ENCODE measurements at regions not wholly inside any gene's neighbourhood (a gene's known extent, or its start where the extent isn't known, plus 50 kb on each side); places are given as distances from the start of the nearest gene placed in this dataset.
"Not testable (repeated sequence)": the region's sequence is repeated elsewhere in the genome, so short reads cannot be mapped to it uniquely, and the experiment has no call there.

DNA sequence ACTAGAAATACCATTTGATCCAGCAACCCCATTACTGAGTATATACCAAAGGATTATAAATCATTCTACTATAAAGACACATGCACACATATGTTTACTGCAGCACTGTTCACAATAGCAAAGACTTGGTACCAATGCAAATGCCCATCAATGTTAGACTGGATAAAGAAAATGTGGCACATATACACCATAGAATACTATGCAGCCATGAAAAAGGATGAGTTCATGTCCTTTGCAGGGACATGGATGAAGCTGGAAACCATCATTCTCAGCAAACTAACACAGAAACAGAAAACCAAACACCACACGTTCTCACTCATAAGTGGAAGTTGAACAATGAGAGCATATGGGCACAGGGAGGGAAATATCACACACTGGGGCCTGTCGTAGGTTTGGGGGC is 106.0 kb downstream of the SPATA18 start:
- H3K9me3 Mint-ChIP-seq, CTCF ChIA-PET, DNase-seq: not testable (repeated sequence)

GRCh38 chr4:52157641-52158316 is 106.7 kb downstream of the SPATA18 start:
- POLR2A ChIA-PET = no interaction called here
- H3K27me3 Mint-ChIP-seq = peaks cover 0 to 4% of the 10 kb centered on the region in 2 donors
- H3K36me3 Mint-ChIP-seq = no peaks in the 10 kb centered on the region
- no peak overlapping the region for H3K4me3 Mint-ChIP-seq
- no peak overlapping the region for H3K27ac ChIP-seq (ENCODE audit: low read depth, low read length)
- no peak overlapping the region for H3K27ac Mint-ChIP-seq
- no peak overlapping the region for H3K4me3 ChIP-seq (ENCODE audit: low read length)
- no peaks in the 10 kb centered on the region for H3K4me1 ChIP-seq (ENCODE audit: insufficient read depth, low read length)
- no peak for DNase-seq
- H3K27me3 ChIP-seq (ENCODE audit: insufficient read depth, low read length, poor library complexity, severe bottlenecking) = no peaks in the 10 kb centered on the region
- H3K36me3 ChIP-seq (ENCODE audit: insufficient read depth, low read length) = no peaks in the 10 kb centered on the region
- CTCF ChIA-PET = no interaction called here
- H3K4me1 Mint-ChIP-seq = no peaks in the 10 kb centered on the region
- H3K9me3 Mint-ChIP-seq = peaks cover 0 to 10% (median 5%) of the 10 kb centered on the region in 5 donors
- no peaks in the 10 kb centered on the region for H3K9me3 ChIP-seq (ENCODE audit: low read length)

More for the DNA sequence above, 106.0 kb downstream of the SPATA18 start:
- H3K4me1 Mint-ChIP-seq; H3K4me1 ChIP-seq (ENCODE audit: insufficient read depth, low read length); H3K27ac ChIP-seq (ENCODE audit: low read depth, low read length); H3K9me3 ChIP-seq (ENCODE audit: low read length); H3K27me3 Mint-ChIP-seq; H3K27me3 ChIP-seq (ENCODE audit: insufficient read depth, low read length, poor library complexity, severe bottlenecking); H3K4me3 Mint-ChIP-seq; H3K27ac Mint-ChIP-seq; H3K36me3 Mint-ChIP-seq; POLR2A ChIA-PET; H3K4me3 ChIP-seq (ENCODE audit: low read length); H3K36me3 ChIP-seq (ENCODE audit: insufficient read depth, low read length): not testable (repeated sequence)

DNA sequence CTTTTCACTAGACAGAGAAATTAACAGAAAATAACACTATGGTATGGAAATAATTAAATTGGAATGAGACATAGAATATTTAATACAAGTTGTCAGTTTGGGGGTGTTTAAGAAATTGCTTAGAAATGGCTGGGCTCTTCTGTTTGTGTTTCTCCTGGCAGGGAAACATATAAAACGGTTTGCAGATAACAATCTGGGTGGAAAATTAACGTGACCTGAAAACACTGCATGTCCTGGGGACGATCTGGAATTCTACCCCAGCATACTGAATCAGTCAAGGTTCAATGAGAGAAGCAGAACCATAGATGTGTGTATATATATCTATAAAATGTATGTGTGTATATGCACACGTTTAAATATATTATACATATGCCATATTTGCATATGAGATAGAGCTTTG is 109.8 kb downstream of the SPATA18 start:
- POLR2A ChIA-PET = no interaction called here

GRCh38 chr4:52164116-52164515 is 113.0 kb downstream of the SPATA18 start:
- DNase-seq = no peak
- ChIA-PET CTCF (no interaction called here), POLR2A (no interaction called here)
- H3K4me1 ChIP-seq (ENCODE audit: insufficient read depth, low read length) = no peaks in the 10 kb centered on the region
- H3K27me3 Mint-ChIP-seq = peaks cover 0 to 2% of the 10 kb centered on the region in 2 donors
- no peaks in the 10 kb centered on the region for H3K27me3 ChIP-seq (ENCODE audit: insufficient read depth, low read length, poor library complexity, severe bottlenecking)
- no peaks in the 10 kb centered on the region for H3K36me3 ChIP-seq (ENCODE audit: insufficient read depth, low read length)
- no peaks in the 10 kb centered on the region for H3K36me3 Mint-ChIP-seq
- H3K9me3 Mint-ChIP-seq = peaks cover 0 to 6% (median 3%) of the 10 kb centered on the region in 5 donors
- no peak overlapping the region for H3K27ac ChIP-seq (ENCODE audit: low read depth, low read length)
- H3K4me3 Mint-ChIP-seq = no peak overlapping the region
- no peak overlapping the region for H3K27ac Mint-ChIP-seq
- H3K4me1 Mint-ChIP-seq = no peaks in the 10 kb centered on the region
- H3K4me3 ChIP-seq (ENCODE audit: low read length) = no peak overlapping the region
- H3K9me3 ChIP-seq (ENCODE audit: low read length) = no peaks in the 10 kb centered on the region

More for the DNA sequence above, 109.8 kb downstream of the SPATA18 start:
- Histone ChIP-seq H3K27me3 (ENCODE audit: insufficient read depth, low read length, poor library complexity, severe bottlenecking) (no peaks in the 10 kb centered on the region), H3K27ac (ENCODE audit: low read depth, low read length) (no peak overlapping the region), H3K9me3 (ENCODE audit: low read length) (no peaks in the 10 kb centered on the region), H3K4me3 (ENCODE audit: low read length) (no peak overlapping the region), H3K4me1 (ENCODE audit: insufficient read depth, low read length) (no peaks in the 10 kb centered on the region), H3K36me3 (ENCODE audit: insufficient read depth, low read length) (no peaks in the 10 kb centered on the region)
- CTCF ChIA-PET = no interaction called here
- no peak overlapping the region for H3K4me3 Mint-ChIP-seq
- no peak overlapping the region for H3K27ac Mint-ChIP-seq
- H3K4me1 Mint-ChIP-seq = no peaks in the 10 kb centered on the region
- H3K9me3 Mint-ChIP-seq = peaks cover 0 to 6% (median 2%) of the 10 kb centered on the region in 5 donors
- DNase-seq = no peak
- peaks cover 0 to 2% of the 10 kb centered on the region in 2 donors for H3K27me3 Mint-ChIP-seq
- H3K36me3 Mint-ChIP-seq = no peaks in the 10 kb centered on the region

DNA sequence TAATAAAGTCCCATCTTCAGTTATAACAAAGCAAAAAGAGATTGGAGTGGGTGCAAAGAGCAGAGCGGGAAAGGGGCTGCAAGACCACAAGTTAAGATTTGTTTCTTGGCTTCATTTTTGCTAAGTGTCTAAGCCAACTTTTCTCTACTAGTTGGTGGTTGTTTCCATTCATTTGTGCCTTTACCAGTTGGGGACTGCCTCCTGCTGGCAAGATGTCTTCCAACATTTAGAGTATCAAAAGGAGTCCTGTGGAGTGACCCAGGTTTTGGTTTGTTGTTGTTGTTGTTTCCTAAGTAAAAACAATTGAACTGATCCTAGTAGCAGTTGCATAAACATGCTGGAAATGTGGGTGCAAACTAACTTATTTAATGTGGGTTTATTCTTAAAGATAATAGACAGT is 121.1 kb downstream of the SPATA18 start:
- Histone ChIP-seq H3K9me3 (ENCODE audit: low read length) (no peaks in the 10 kb centered on the region), H3K27me3 (ENCODE audit: insufficient read depth, low read length, poor library complexity, severe bottlenecking) (no peaks in the 10 kb centered on the region), H3K27ac (ENCODE audit: low read depth, low read length) (no peak overlapping the region), H3K4me3 (ENCODE audit: low read length) (no peak overlapping the region), H3K4me1 (ENCODE audit: insufficient read depth, low read length) (no peaks in the 10 kb centered on the region), H3K36me3 (ENCODE audit: insufficient read depth, low read length) (no peaks in the 10 kb centered on the region)
- DNase-seq = no peak
- POLR2A ChIA-PET = no interaction called here
- H3K4me3 Mint-ChIP-seq = no peak overlapping the region
- no peak overlapping the region for H3K27ac Mint-ChIP-seq
- H3K36me3 Mint-ChIP-seq = no peaks in the 10 kb centered on the region
- H3K9me3 Mint-ChIP-seq = peaks cover 0 to 7% (median 1%) of the 10 kb centered on the region in 5 donors
- CTCF ChIA-PET = no interaction called here
- no peaks in the 10 kb centered on the region for H3K4me1 Mint-ChIP-seq
- no peaks in the 10 kb centered on the region for H3K27me3 Mint-ChIP-seq

- Histone ChIP-seq H3K9me3 (ENCODE audit: low read length) (no peaks in the 10 kb centered on the region), H3K27me3 (ENCODE audit: insufficient read depth, low read length, poor library complexity, severe bottlenecking) (no peaks in the 10 kb centered on the region), H3K4me3 (ENCODE audit: low read length) (no peak overlapping the region), H3K27ac (ENCODE audit: low read depth, low read length) (no peak overlapping the region), H3K36me3 (ENCODE audit: insufficient read depth, low read length) (no peaks in the 10 kb centered on the region), H3K4me1 (ENCODE audit: insufficient read depth, low read length) (no peaks in the 10 kb centered on the region)
- Mint-ChIP-seq H3K27me3 (no peaks in the 10 kb centered on the region), H3K9me3 (peaks cover 0 to 9% (median 1%) of the 10 kb centered on the region in 5 donors), H3K27ac (no peak overlapping the region), H3K36me3 (no peaks in the 10 kb centered on the region), H3K4me1 (no peaks in the 10 kb centered on the region), H3K4me3 (no peak overlapping the region)
- DNase-seq = no peak
- POLR2A ChIA-PET = no interaction called here
- CTCF ChIA-PET = no interaction called here
Measured at GRCh38 chr4:52173470-52174045, 122.5 kb downstream of the SPATA18 start.

GRCh38 chr4:52187603-52188002 is 136.5 kb downstream of the SPATA18 start:
- Histone ChIP-seq H3K4me1 (ENCODE audit: insufficient read depth, low read length) (no peaks in the 10 kb centered on the region), H3K36me3 (ENCODE audit: insufficient read depth, low read length) (no peaks in the 10 kb centered on the region), H3K27me3 (ENCODE audit: insufficient read depth, low read length, poor library complexity, severe bottlenecking) (no peaks in the 10 kb centered on the region), H3K27ac (ENCODE audit: low read depth, low read length) (no peak overlapping the region), H3K9me3 (ENCODE audit: low read length) (no peaks in the 10 kb centered on the region), H3K4me3 (ENCODE audit: low read length) (no peak overlapping the region)
- Mint-ChIP-seq H3K4me1 (no peaks in the 10 kb centered on the region), H3K9me3 (peaks cover 0 to 4% (median 0%) of the 10 kb centered on the region in 5 donors), H3K27me3 (no peaks in the 10 kb centered on the region), H3K4me3 (no peak overlapping the region), H3K27ac (no peak overlapping the region), H3K36me3 (no peaks in the 10 kb centered on the region)
- CTCF ChIA-PET = no interaction called here
- DNase-seq = no peak
- POLR2A ChIA-PET = no interaction called here

DNA sequence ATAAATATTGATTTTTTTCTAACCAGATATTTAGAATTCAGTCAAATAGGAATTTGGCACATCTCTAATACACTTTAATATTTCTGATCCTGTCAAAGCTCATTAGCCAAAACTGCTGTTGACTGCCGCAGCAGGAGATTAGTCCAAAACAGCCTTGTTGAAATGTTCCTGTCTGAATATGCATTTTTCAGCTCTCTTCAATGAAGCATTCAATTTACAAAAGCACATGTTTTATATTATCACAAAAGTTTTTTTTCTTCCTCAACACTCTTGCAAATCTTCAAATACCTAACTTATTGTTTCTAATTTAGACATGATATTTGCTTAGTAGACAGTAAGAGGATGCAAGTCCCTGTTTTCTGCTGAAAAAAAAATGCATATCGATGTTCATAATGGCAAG is 140.9 kb downstream of the SPATA18 start:
- Histone ChIP-seq H3K27me3 (ENCODE audit: insufficient read depth, low read length, poor library complexity, severe bottlenecking) (no peaks in the 10 kb centered on the region), H3K36me3 (ENCODE audit: insufficient read depth, low read length) (no peaks in the 10 kb centered on the region), H3K27ac (ENCODE audit: low read depth, low read length) (no peak overlapping the region), H3K4me1 (ENCODE audit: insufficient read depth, low read length) (no peaks in the 10 kb centered on the region), H3K9me3 (ENCODE audit: low read length) (no peaks in the 10 kb centered on the region), H3K4me3 (ENCODE audit: low read length) (no peak overlapping the region)
- H3K4me1 Mint-ChIP-seq = no peaks in the 10 kb centered on the region
- ChIA-PET CTCF (no interaction called here), POLR2A (no interaction called here)
- no peak overlapping the region for H3K27ac Mint-ChIP-seq
- no peak for DNase-seq
- H3K9me3 Mint-ChIP-seq = peaks cover 0 to 3% (median 0%) of the 10 kb centered on the region in 5 donors
- no peak overlapping the region for H3K4me3 Mint-ChIP-seq
- no peaks in the 10 kb centered on the region for H3K36me3 Mint-ChIP-seq
- H3K27me3 Mint-ChIP-seq = no peaks in the 10 kb centered on the region

Data from CD8-positive, alpha-beta memory T cell (primary cell).